NB4 (cell line): ENCODE measurements at regions not wholly inside any gene's neighbourhood (a gene's known extent, or its start where the extent isn't known, plus 50 kb on each side); places are given as distances from the start of the nearest gene placed in this dataset.

Experiments used
- CTCF ChIP-seq: IDR thresholded peaks from one replicate; pipeline ENCODE4 v1.5.1; 2012; ENCODE audit warnings: low read depth, low read length
- POLR2A ChIP-seq: IDR thresholded peaks from 2 replicates; pipeline ENCODE4 v1.6.1; 2011; ENCODE audit warnings: mild to moderate bottlenecking; ENCODE audit not compliant: insufficient read length; ENCODE audit errors: extremely low read depth
- TF ChIP-seq, protein P1 (sequence below): IDR thresholded peaks from 2 replicates; pipeline ENCODE4 v1.6.1; 2011; ENCODE audit warnings: low read depth, low read length

GRCh38 chr20:30500829-30501440 is 756.5 kb upstream of the DEFB115 start:
- TF ChIP-seq CTCF: no peak
- no peak for TF ChIP-seq POLR2A
- TF ChIP-seq, protein P1, sequence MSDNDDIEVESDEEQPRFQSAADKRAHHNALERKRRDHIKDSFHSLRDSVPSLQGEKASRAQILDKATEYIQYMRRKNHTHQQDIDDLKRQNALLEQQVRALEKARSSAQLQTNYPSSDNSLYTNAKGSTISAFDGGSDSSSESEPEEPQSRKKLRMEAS: no peak
